ENCODE measurements at regions not wholly inside any gene's neighbourhood (a gene's known extent, or its start where the extent isn't known, plus 50 kb on each side); places are given as distances from the start of the nearest gene placed in this dataset.

GRCh38 chr18:67770520-67770919 lies 254.0 kb upstream of the DSEL start:
- TF ChIP-seq CTCF (IDR thresholded peaks at IDR 0.05) (no peak), POLR2A (IDR thresholded peaks at IDR 0.05) (no peak)

All from upper lobe of left lung (tissue), 4 donors.